Ascending aorta (tissue), 2 donors: ENCODE measurements at regions not wholly inside any gene's neighbourhood (a gene's known extent, or its start where the extent isn't known, plus 50 kb on each side); places are given as distances from the start of the nearest gene placed in this dataset.
"Not testable (repeated sequence)": the region's sequence is repeated elsewhere in the genome, so short reads cannot be mapped to it uniquely, and the experiment has no call there.

ENCODE experiments used
- DNase-seq, 2 donors: peaks; one replicate each; pipeline ENCODE4 v3.0.0-alpha.2; 2019; ENCODE audit warnings: low spot score in 2 of 2
- H3K27ac ChIP-seq, 2 donors: fragments of 200-600 bp; sonication (generic); one replicate each; pipeline ENCODE4 v1.5.1; 2016 to 2017; ENCODE audit warnings: mild to moderate bottlenecking in 1 of 2
- H3K27me3 ChIP-seq: fragments of 200-600 bp; sonication (generic); one replicate; pipeline ENCODE4 v1.5.1; 2017
- H3K36me3 ChIP-seq, 2 donors: fragments of 200-600 bp; sonication (generic); one replicate each; pipeline ENCODE4 v1.5.1; 2016
- H3K4me1 ChIP-seq, 2 donors: fragments of 200-600 bp; sonication (generic); one replicate each; pipeline ENCODE4 v1.5.1; 2016 to 2017; ENCODE audit warnings: mild to moderate bottlenecking in 1 of 2
- H3K4me3 ChIP-seq, 2 donors: fragments of 200-600 bp; sonication (generic); one replicate each; pipeline ENCODE4 v1.5.1; 2016 to 2017; ENCODE audit warnings: mild to moderate bottlenecking in 1 of 2
- H3K9me3 ChIP-seq, 2 donors: fragments of 200-600 bp; sonication (generic); one replicate each; pipeline ENCODE4 v1.5.1; 2016
- CTCF ChIP-seq, 3 experiments: fragments of 200-600 bp in 2 of 3; fragments of 450-650 bp in 1 of 3; sonication (generic) in 2 of 3; IDR thresholded peaks; one replicate each; pipeline ENCODE4 v1.5.1; 2016 to 2019; ENCODE audit warnings: antibody characterized with exemption in 3 of 3, mild to moderate bottlenecking in 1 of 3, moderate library complexity in 1 of 3
- intact Hi-C: fragments of 100-400 bp; cut with DNase I; formaldehyde crosslinking; loops from one replicate; pipeline ENCODE4 v1.15.1; 2023

DNA sequence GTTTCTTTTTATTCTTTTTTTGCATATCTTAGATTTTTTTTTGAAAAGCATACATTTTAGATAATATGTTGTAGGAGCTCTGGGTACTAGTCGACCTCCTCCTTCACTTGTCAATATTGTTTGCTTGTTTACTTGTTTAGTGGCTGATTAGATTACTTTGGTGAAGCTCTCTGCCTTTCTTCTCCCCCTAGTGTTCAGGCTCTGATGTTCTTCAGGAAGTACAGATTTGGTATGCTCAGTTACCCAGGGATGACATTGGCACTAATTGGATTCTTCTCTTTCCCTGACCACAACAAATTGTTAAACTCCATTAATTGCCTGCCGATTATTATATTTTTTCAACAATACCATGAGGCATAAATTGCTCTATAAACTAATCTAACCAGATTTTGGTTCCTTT is 491.2 kb downstream of the SUCLG1 start:
- no peaks in the 10 kb centered on the region for H3K9me3 ChIP-seq
- H3K36me3 ChIP-seq = no peaks in the 10 kb centered on the region
- TF ChIP-seq CTCF (IDR thresholded peaks at IDR 0.05) = no peak
- no peak for DNase-seq
- intact Hi-C loops = no loop called here
- H3K4me1 ChIP-seq = no peaks in the 10 kb centered on the region
- H3K4me3 ChIP-seq = no peak overlapping the region
- no peak overlapping the region for H3K27ac ChIP-seq
- H3K27me3 ChIP-seq = no peaks in the 10 kb centered on the region

GRCh38 chr2:83966946-83967345 is 492.1 kb downstream of the SUCLG1 start:
- H3K9me3 ChIP-seq, H3K27ac ChIP-seq, H3K4me3 ChIP-seq, DNase-seq, intact Hi-C loops, H3K27me3 ChIP-seq, H3K4me1 ChIP-seq, H3K36me3 ChIP-seq: not testable (repeated sequence)

DNA sequence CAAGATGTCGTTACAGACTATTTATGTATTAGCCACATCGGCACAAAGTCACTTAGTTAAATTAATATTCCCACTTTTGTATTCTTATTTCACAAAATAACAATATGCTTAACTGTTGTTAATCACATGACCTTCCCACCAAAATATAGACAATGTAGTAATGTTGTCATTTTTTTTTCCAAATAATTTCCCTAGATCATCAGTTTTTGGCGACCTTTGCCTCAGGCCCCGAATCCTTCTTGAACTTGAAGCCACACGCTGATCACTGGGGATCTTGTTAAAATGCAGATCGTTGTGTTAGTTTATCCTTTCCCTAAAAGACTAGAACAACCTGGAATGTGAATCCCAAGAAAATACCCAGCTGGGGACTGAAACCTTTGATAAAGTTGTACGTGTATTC is 497.6 kb downstream of the SUCLG1 start:
- intact Hi-C loops = no loop called here
- H3K27ac ChIP-seq = no peak overlapping the region
- H3K9me3 ChIP-seq = no peaks in the 10 kb centered on the region
- DNase-seq = no peak
- no peak for TF ChIP-seq CTCF (IDR thresholded peaks at IDR 0.05)
- H3K27me3 ChIP-seq = no peaks in the 10 kb centered on the region
- no peaks in the 10 kb centered on the region for H3K36me3 ChIP-seq
- H3K4me3 ChIP-seq = no peak overlapping the region
- H3K4me1 ChIP-seq = no peaks in the 10 kb centered on the region

- no peak overlapping the region for H3K27ac ChIP-seq
- TF ChIP-seq CTCF (IDR thresholded peaks at IDR 0.05) = no peak
- DNase-seq = no peak
Observed at GRCh38 chr2:83960371-83960770, 498.7 kb downstream of the SUCLG1 start.

GRCh38 chr2:83959266-83959665 is 499.8 kb downstream of the SUCLG1 start:
- H3K4me3 ChIP-seq = no peak overlapping the region
- H3K9me3 ChIP-seq = no peaks in the 10 kb centered on the region
- no peaks in the 10 kb centered on the region for H3K4me1 ChIP-seq
- TF ChIP-seq CTCF (IDR thresholded peaks at IDR 0.05) = no peak
- H3K27ac ChIP-seq = no peak overlapping the region
- DNase-seq = no peak
- H3K36me3 ChIP-seq = no peaks in the 10 kb centered on the region
- intact Hi-C loops = no loop called here
- no peaks in the 10 kb centered on the region for H3K27me3 ChIP-seq

More at GRCh38 chr2:83960371-83960770, 498.7 kb downstream of the SUCLG1 start:
- Histone ChIP-seq H3K27me3 (no peaks in the 10 kb centered on the region), H3K36me3 (no peaks in the 10 kb centered on the region), H3K4me3 (no peak overlapping the region), H3K4me1 (no peaks in the 10 kb centered on the region), H3K9me3 (no peaks in the 10 kb centered on the region)
- intact Hi-C loops = no loop called here

- H3K4me3 ChIP-seq = no peak overlapping the region
- H3K4me1 ChIP-seq = no peaks in the 10 kb centered on the region
- no peaks in the 10 kb centered on the region for H3K36me3 ChIP-seq
- no peak for DNase-seq
- H3K9me3 ChIP-seq = no peaks in the 10 kb centered on the region
- no peak overlapping the region for H3K27ac ChIP-seq
- TF ChIP-seq CTCF (IDR thresholded peaks at IDR 0.05) = no peak
- H3K27me3 ChIP-seq = no peaks in the 10 kb centered on the region
- intact Hi-C loops = no loop called here
Observed at GRCh38 chr2:83956991-83957390, 502.1 kb downstream of the SUCLG1 start.
